Frontal cortex (tissue), 3 donors: ENCODE measurements at regions not wholly inside any gene's neighbourhood (a gene's known extent, or its start where the extent isn't known, plus 50 kb on each side); places are given as distances from the start of the nearest gene placed in this dataset.
"Not testable (repeated sequence)": the region's sequence is repeated elsewhere in the genome, so short reads cannot be mapped to it uniquely, and the experiment has no call there.

Experiments used
- DNase-seq, 2 donors: peaks; one replicate each; pipeline ENCODE4 v3.0.0; 2012; ENCODE audit warnings: low spot score in 2 of 2
- FAIRE-seq: peaks from 2 replicates; lab custom pipeline; 2012; peaks lifted over from hg19 to GRCh38; lab: Jason Lieb, UNC
- donor health status: control.
- donor health status: control.
- donor health status: control.

- FAIRE-seq (no peak), DNase-seq (no peak)
Observed at GRCh38 chr2:13433954-13434353, 717.2 kb downstream of the TRIB2 start.

- DNase-seq: not testable (repeated sequence)
- FAIRE-seq: peak; percentile 55
Observed at GRCh38 chr2:13443554-13444261, 727.0 kb downstream of the TRIB2 start.

GRCh38 chr2:13462464-13462863 lies 745.7 kb downstream of the TRIB2 start:
- no peak for FAIRE-seq
- DNase-seq: no peak

GRCh38 chr2:13466076-13466475 lies 749.3 kb downstream of the TRIB2 start:
- no peak for FAIRE-seq
- no peak for DNase-seq

GRCh38 chr2:13474538-13474937 lies 757.8 kb downstream of the TRIB2 start:
- no peak for DNase-seq
- FAIRE-seq: no peak

GRCh38 chr2:13480057-13480456 lies 763.3 kb downstream of the TRIB2 start:
- DNase-seq (no peak), FAIRE-seq (no peak)

GRCh38 chr2:13481201-13481600 lies 764.5 kb downstream of the TRIB2 start:
- FAIRE-seq (no peak), DNase-seq (no peak)

- FAIRE-seq: no peak
- DNase-seq: no peak
Observed at GRCh38 chr2:13485256-13485655, 768.5 kb downstream of the TRIB2 start.

- FAIRE-seq: no peak
- no peak for DNase-seq
Observed at GRCh38 chr2:13488965-13489364, 772.2 kb downstream of the TRIB2 start.

GRCh38 chr2:13492262-13492661 lies 775.5 kb downstream of the TRIB2 start:
- FAIRE-seq (no peak), DNase-seq (no peak)

GRCh38 chr2:13495051-13495450 lies 778.3 kb downstream of the TRIB2 start:
- no peak for DNase-seq
- no peak for FAIRE-seq

GRCh38 chr2:13504808-13505207 lies 788.1 kb downstream of the TRIB2 start:
- DNase-seq (no peak), FAIRE-seq (no peak)

GRCh38 chr2:13508671-13509070 lies 791.9 kb downstream of the TRIB2 start:
- DNase-seq: no peak
- no peak for FAIRE-seq

GRCh38 chr2:13515254-13515653 lies 798.5 kb downstream of the TRIB2 start:
- no peak for FAIRE-seq

GRCh38 chr2:13522096-13522495 lies 805.4 kb downstream of the TRIB2 start:
- FAIRE-seq (no peak), DNase-seq (no peak)

More at GRCh38 chr2:13515254-13515653, 798.5 kb downstream of the TRIB2 start:
- DNase-seq: no peak

- no peak for FAIRE-seq
- no peak for DNase-seq
Observed at GRCh38 chr2:13522917-13523821, 806.4 kb downstream of the TRIB2 start.

GRCh38 chr2:13524492-13524891 lies 807.8 kb downstream of the TRIB2 start:
- no peak for DNase-seq
- no peak for FAIRE-seq

- not testable (repeated sequence) for FAIRE-seq, DNase-seq
Observed at GRCh38 chr2:13531735-13532410, 815.1 kb downstream of the TRIB2 start.

- DNase-seq, FAIRE-seq: not testable (repeated sequence)
Observed at GRCh38 chr2:13532781-13533523, 816.2 kb downstream of the TRIB2 start.

GRCh38 chr2:13533524-13533922 lies 816.8 kb downstream of the TRIB2 start:
- FAIRE-seq: no peak
- no peak for DNase-seq
